Keratinocyte (primary cell): ENCODE measurements at regions not wholly inside any gene's neighbourhood (a gene's known extent, or its start where the extent isn't known, plus 50 kb on each side); places are given as distances from the start of the nearest gene placed in this dataset.
"Not testable (repeated sequence)": the region's sequence is repeated elsewhere in the genome, so short reads cannot be mapped to it uniquely, and the experiment has no call there.

Source experiments
- CTCF ChIP-seq, 3 experiments: IDR thresholded peaks in 1 of 3; conservative IDR thresholded peaks in 1 of 3; optimal IDR thresholded peaks in 1 of 3; 2 replicates in 2 of 3; 3 replicates in 1 of 3; pipeline versions ENCODE3 to v1.5.1; 2011; ENCODE audit warnings: low read length in 3 of 3, mild to moderate bottlenecking in 3 of 3, moderate library complexity in 2 of 3, control low read depth in 1 of 3, inconsistent platforms in 1 of 3; ENCODE audit not compliant: insufficient read depth in 2 of 3; ENCODE audit errors: extremely low read depth in 1 of 3
- EZH2 ChIP-seq: IDR thresholded peaks from one replicate; pipeline ENCODE4 v1.6.1; 2012; ENCODE audit warnings: inconsistent platforms, mild to moderate bottlenecking, low read length, moderate library complexity

DNA sequence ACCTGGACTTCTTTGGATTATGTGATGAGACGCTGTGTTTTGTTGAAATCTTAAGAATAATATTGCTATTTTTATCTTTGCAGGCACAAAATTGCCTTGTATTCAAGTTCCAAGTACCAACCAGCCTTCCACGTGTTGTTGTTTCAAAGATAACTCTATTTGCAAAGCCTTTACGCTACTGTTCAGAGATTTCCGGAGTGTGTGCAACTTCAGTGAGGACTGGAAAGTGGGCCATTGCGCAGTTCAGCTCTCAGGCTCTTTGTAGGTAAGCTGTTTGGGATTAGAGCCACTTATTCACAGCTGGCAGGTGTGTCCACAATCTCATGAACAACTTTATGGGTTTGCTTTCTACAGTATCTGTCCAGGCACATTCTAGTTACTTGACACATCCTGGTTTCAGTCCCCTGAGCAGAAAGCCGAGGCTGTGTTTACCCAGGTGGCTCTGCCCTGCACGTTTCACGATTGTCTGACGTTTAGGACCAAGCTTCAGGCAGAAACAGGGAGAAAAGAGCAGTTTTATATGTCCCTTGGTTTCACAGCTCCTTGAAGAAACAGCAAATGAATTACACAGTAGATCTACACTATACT is 520.3 kb downstream of the PRIM2 start:
- not testable (repeated sequence) for TF ChIP-seq CTCF (optimal IDR thresholded peaks at IDR 0.05 in 1 of 3, IDR thresholded peaks at IDR 0.05 in 1 of 3, conservative IDR thresholded peaks at IDR 0.05 in 1 of 3; ENCODE audit: extremely low read depth in 1 of 3, insufficient read depth in 2 of 3, low read length in 3 of 3); EZH2
